ENCODE measurements at regions not wholly inside any gene's neighbourhood (a gene's known extent, or its start where the extent isn't known, plus 50 kb on each side); places are given as distances from the start of the nearest gene placed in this dataset.

DNA sequence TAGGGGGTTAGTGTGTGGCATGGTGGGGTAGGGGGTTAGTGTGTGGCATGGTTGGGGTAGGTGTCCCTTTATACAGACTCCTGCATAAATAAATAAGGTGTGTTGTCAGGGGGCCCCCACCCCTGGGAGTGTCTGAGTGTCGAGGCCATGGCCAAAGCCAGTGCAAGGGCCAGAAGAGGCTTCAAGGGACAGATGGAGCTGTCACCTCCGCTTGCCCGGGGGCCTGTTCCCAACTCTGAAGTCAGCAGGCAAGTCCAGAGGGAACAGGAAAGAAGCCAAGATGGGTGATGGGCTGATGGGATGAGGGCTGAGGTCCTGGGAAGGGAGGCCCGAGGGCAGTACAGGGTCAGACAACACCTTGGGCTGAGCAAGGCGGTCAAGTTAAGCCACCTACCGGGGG lies 997.8 kb downstream of the BRD1 start:
- TF ChIP-seq MYC (IDR thresholded peaks at IDR 0.05; ENCODE audit: low read depth, low read length) (no peak), POLR2A (IDR thresholded peaks at IDR 0.05; ENCODE audit: extremely low read depth, insufficient read length) (no peak), MAX (IDR thresholded peaks at IDR 0.05; ENCODE audit: low read depth, low read length) (no peak)
- TF ChIP-seq, protein P1, sequence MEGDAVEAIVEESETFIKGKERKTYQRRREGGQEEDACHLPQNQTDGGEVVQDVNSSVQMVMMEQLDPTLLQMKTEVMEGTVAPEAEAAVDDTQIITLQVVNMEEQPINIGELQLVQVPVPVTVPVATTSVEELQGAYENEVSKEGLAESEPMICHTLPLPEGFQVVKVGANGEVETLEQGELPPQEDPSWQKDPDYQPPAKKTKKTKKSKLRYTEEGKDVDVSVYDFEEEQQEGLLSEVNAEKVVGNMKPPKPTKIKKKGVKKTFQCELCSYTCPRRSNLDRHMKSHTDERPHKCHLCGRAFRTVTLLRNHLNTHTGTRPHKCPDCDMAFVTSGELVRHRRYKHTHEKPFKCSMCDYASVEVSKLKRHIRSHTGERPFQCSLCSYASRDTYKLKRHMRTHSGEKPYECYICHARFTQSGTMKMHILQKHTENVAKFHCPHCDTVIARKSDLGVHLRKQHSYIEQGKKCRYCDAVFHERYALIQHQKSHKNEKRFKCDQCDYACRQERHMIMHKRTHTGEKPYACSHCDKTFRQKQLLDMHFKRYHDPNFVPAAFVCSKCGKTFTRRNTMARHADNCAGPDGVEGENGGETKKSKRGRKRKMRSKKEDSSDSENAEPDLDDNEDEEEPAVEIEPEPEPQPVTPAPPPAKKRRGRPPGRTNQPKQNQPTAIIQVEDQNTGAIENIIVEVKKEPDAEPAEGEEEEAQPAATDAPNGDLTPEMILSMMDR (IDR thresholded peaks at IDR 0.05; ENCODE audit: low read depth, low read length), result no peak
- H3K4me3 ChIP-seq (ENCODE audit: low read depth, low read length), result no peak overlapping the region
- DNase-seq (ENCODE audit: low read depth), result no peak

- no peak overlapping the region for H3K4me3 ChIP-seq (ENCODE audit: low read depth, low read length)
- TF ChIP-seq MYC (IDR thresholded peaks at IDR 0.05; ENCODE audit: low read depth, low read length), result no peak
- TF ChIP-seq MAX (IDR thresholded peaks at IDR 0.05; ENCODE audit: low read depth, low read length), result no peak
- TF ChIP-seq POLR2A (IDR thresholded peaks at IDR 0.05; ENCODE audit: extremely low read depth, insufficient read length), result no peak
- TF ChIP-seq, protein P1 (IDR thresholded peaks at IDR 0.05; ENCODE audit: low read depth, low read length), result no peak
- no peak for DNase-seq (ENCODE audit: low read depth)
Measured at GRCh38 chr22:48828688-48829087, 999.0 kb downstream of the BRD1 start.

GRCh38 chr22:48827904-48828555 lies 999.6 kb downstream of the BRD1 start:
- DNase-seq (ENCODE audit: low read depth), result no peak
- TF ChIP-seq MAX (IDR thresholded peaks at IDR 0.05; ENCODE audit: low read depth, low read length) (no peak), POLR2A (IDR thresholded peaks at IDR 0.05; ENCODE audit: extremely low read depth, insufficient read length) (no peak), MYC (IDR thresholded peaks at IDR 0.05; ENCODE audit: low read depth, low read length) (no peak)
- TF ChIP-seq, protein P1 (IDR thresholded peaks at IDR 0.05; ENCODE audit: low read depth, low read length), result no peak
- H3K4me3 ChIP-seq (ENCODE audit: low read depth, low read length), result no peak overlapping the region

- no peak for DNase-seq (ENCODE audit: low read depth)
- H3K4me3 ChIP-seq (ENCODE audit: low read depth, low read length), result no peak overlapping the region
- TF ChIP-seq POLR2A (IDR thresholded peaks at IDR 0.05; ENCODE audit: extremely low read depth, insufficient read length) (no peak), MAX (IDR thresholded peaks at IDR 0.05; ENCODE audit: low read depth, low read length) (no peak)
- TF ChIP-seq, protein P1 (IDR thresholded peaks at IDR 0.05; ENCODE audit: low read depth, low read length), result no peak
Measured at GRCh38 chr22:48827268-48827846, 1000.3 kb downstream of the BRD1 start.

- TF ChIP-seq, protein P1 (IDR thresholded peaks at IDR 0.05; ENCODE audit: low read depth, low read length), result no peak
- TF ChIP-seq MYC (IDR thresholded peaks at IDR 0.05; ENCODE audit: low read depth, low read length) (no peak), MAX (IDR thresholded peaks at IDR 0.05; ENCODE audit: low read depth, low read length) (no peak), POLR2A (IDR thresholded peaks at IDR 0.05; ENCODE audit: extremely low read depth, insufficient read length) (no peak)
- H3K4me3 ChIP-seq (ENCODE audit: low read depth, low read length), result no peak overlapping the region
- no peak for DNase-seq (ENCODE audit: low read depth)
Measured at GRCh38 chr22:48826546-48826945, 1001.1 kb downstream of the BRD1 start.

Data from NB4 (cell line).